Activated CD4-positive, alpha-beta T cell treated with anti-CD3 and anti-CD28 coated beads, Interleukin-10, Interleukin-2, amounts not matched to agents 100 ng/mL and 50 ng/mL, durations not matched to agents 16 hours and 8 hours (primary cell): ENCODE measurements at regions not wholly inside any gene's neighbourhood (a gene's known extent, or its start where the extent isn't known, plus 50 kb on each side); places are given as distances from the start of the nearest gene placed in this dataset.

Experiments used
- DNase-seq: peaks from one replicate; pipeline ENCODE4 v3.0.0-alpha.2; 2020

DNA sequence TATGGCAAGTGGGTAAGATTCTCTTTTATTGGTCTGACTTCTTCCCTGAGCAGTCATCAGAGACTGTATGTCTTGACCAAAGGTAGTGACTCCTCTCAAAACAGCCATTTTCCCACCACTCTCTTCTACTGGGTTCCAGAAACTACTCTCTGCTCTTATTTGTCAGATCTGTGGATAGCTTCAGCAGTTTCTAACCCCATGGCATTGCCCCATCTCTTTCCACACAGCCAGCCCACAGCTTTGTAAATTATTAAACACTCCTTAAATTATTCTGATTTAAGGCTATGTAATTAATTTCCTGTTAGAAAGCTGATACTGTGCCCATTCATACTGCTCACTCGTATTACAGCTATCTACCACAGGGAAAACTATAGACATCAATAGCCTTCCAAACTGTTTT, 138.4 kb upstream of the CNR1 start:
- no peak for DNase-seq

GRCh38 chr6:88302769-88303225, 136.7 kb upstream of the CNR1 start:
- DNase-seq: no peak

GRCh38 chr6:88301888-88302768, 136.0 kb upstream of the CNR1 start:
- no peak for DNase-seq

DNA sequence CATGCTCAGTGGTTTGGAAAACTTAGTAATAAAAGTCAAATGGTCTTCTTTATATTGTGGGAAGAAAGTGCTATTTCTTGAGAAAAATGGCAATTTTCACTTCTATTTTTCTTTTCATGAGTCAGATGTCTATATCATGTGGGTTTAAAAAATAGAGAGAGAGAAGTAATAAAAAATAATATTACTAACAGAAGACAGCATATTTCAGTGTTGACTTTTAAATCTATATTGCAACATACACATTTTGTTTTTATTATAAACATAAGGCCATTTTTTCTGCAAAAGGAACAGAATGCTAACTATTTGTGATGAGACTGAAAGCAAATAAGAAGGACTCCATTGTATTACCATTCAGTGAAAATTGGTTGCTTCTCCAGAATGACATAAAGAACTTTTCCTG, 135.1 kb upstream of the CNR1 start:
- DNase-seq: no peak

DNA sequence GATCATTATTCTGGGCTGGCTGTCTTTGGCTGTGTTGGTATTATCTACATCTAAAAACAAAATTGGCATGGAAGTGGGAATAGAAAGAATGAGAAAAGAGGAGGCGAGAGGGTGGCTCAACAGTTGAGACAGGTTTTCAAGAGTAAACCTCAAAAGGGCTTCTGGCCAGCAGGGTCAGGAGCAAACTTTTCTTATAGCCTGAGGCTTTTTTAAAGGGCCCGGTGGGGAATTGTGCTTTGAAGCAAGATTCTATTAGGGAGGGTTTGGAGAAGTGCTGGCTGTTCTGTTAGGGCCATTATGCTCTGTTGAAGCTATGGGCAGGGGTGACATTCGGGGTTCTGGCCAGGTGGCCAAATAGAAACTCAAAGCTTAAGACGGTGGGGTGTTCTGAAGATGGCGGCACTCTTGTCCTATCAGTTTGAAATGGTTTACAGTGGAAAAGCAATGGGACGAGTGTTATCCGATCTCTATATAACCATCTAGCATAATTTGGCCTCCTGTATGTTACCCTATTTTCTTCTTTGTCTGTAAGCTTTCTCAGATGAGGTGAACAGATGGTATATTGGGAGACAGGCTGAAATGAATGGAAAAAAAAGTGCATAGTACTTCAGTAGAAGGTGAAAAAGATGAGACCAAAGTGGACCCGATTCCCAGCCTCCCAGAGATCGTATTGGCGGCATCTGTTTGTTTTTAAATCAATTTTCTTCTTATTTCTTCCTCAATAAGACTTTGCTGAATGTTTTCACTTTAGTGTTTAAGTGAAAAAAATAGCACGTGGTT, 132.1 kb upstream of the CNR1 start:
- no peak for DNase-seq

DNA sequence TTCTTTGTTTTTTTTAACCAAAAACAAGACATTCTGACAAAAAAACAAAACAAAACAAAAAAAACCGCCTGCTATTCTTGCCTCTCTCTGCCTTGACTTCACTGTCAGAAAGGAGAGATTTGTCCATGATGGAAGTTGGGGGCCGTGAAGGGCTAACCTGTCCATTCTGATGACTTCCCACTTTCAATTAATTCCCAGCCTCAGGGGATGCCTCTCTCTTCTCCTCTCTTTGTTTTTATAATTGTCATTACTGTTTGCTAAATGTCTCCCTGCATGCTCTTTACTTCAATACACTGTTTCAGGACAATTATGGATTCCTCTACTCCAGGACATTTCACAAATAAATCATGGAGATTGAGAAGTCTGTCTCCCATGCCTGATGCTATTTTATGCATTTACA, 130.5 kb upstream of the CNR1 start:
- no peak for DNase-seq

DNA sequence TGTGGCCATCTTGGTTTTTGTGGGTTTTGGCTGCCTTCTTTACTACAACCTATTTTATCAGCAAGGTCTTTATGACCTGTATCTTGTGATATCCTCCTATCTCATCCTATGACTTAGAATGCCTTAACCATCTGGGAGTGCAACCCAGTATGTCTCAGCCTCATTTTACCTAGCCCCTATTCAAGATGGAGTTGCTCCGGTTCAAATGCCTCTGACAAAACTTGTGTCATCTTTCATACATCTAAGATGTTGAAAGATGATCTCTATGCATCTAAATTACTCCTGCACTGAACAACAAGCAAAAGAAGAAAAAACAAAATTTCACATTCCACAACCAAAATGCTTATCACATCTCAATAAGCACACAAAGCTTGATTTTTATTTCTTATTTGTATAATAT, 129.5 kb upstream of the CNR1 start:
- DNase-seq: no peak

- no peak for DNase-seq
Observed at GRCh38 chr6:88294702-88295101, 128.6 kb upstream of the CNR1 start.

DNA sequence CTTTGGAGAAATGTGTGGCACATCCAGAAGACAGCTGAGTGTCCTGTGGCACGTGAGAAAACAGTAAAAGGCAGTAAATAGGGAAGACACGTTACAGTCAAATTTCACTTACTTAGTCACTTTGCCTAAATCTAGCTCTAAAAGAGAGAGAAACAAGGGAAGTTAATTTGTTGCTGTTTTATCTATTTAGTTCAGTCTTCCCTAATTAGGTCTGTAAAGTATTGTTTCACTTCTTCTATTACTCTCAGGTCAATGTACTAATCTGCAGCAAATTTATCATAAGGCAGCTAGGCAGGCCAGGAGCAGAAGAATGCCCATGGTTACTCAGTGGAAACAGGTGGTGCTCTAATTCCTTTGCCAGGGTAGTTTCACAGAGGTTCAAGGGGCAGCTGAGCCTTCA, 124.3 kb upstream of the CNR1 start:
- DNase-seq: no peak

- DNase-seq: no peak
Observed at GRCh38 chr6:88287696-88288095, 121.5 kb upstream of the CNR1 start.

DNA sequence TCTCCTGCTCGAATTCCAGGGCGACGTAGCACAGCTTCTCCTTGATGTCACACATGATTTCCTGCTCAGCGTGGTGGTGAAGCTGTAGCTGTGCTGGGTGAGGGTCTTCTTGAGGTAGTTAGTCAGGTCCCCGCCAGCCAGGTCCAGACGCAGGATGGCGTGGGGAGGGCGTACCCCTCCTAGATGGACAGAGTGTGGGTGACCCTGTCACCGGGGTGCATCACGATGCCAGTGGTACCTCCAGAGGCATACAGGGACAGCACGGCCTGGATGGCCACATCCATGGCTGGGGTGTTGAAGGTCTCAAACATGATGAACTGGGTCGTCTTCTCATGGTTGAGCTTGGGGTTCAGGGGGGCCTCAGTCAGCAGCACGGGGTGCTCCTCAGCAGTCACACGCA, 110.2 kb upstream of the CNR1 start:
- no peak for DNase-seq

GRCh38 chr6:88268508-88268907, 102.4 kb upstream of the CNR1 start:
- no peak for DNase-seq

- DNase-seq: no peak
Observed at GRCh38 chr6:88266126-88266525, 100.0 kb upstream of the CNR1 start.

DNA sequence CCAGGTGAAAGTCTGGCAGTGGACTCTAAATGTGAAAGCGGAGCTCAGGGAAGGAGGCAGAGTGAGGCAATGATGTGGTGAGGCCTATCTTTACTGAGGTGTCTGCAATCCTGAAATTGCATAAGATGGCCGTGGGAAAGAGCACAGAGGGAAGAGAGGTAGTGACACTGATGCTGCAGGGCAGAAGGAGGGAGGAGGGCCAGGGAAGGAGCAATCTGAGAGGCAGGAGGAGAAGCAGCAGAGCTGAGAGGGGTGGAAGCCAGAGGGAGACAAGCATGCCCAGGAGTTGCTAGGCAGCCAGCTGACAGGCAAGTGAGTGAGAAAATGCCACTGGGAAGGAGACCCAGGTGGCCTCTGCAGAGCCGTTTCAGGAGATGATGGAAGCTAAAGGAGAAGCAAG, 97.4 kb upstream of the CNR1 start:
- DNase-seq: no peak

DNA sequence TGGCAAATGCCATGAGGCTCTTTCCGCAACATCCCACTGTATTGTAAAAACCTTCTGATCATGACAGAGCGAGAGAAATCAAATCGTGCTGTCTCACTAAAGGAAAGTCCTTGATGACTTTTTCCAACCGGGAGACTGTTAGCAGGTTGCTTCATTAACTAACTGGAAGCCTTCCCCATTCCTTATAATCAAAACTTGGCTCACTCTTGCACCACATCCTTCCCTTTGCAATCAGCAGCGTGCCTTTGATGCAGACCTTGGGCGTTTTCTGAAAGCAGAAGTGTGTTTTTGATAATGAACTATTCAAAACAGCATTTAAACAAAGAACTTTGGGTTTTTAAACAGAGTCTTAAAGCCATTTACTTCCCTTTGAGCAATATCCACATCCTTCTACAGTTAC, 96.2 kb upstream of the CNR1 start:
- no peak for DNase-seq

- DNase-seq: no peak
Observed at GRCh38 chr6:88251301-88251700, 85.2 kb upstream of the CNR1 start.

- DNase-seq: no peak
Observed at GRCh38 chr6:88248709-88249321, 82.7 kb upstream of the CNR1 start.

DNA sequence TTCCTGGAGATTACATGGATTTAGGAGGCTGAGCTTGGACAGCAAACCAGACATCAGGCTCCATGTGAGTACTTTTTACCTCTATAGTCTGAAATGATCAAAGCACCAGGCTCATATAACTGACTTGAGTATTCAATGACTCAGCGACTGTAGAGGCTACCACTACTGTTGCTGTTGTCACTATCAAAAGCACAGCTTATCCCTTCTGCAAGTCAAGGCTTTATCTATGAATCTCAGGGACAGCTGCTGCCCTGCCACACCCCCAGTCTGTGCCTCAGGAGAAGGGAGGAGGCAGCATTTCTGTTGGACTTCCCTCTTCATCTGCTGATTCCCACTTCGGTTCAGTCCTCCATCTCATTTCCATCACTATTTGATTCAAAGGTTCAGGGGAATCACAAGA, 80.5 kb upstream of the CNR1 start:
- no peak for DNase-seq

GRCh38 chr6:88244721-88245120, 78.6 kb upstream of the CNR1 start:
- no peak for DNase-seq

- DNase-seq: no peak
Observed at GRCh38 chr6:88238901-88239300, 72.8 kb upstream of the CNR1 start.

- DNase-seq: peak; percentile 16
Observed at GRCh38 chr6:88238065-88238464, 71.9 kb upstream of the CNR1 start.

GRCh38 chr6:88236612-88237360, 70.6 kb upstream of the CNR1 start:
- DNase-seq: no peak

GRCh38 chr6:88232753-88233152, 66.6 kb upstream of the CNR1 start:
- DNase-seq: no peak
